Superior temporal gyrus (tissue), 1 donor: ENCODE measurements at regions not wholly inside any gene's neighbourhood (a gene's known extent, or its start where the extent isn't known, plus 50 kb on each side); places are given as distances from the start of the nearest gene placed in this dataset.
"Not testable (repeated sequence)": the region's sequence is repeated elsewhere in the genome, so short reads cannot be mapped to it uniquely, and the experiment has no call there.

ENCODE experiments used
- DNase-seq: peaks from one replicate; pipeline ENCODE4 v3.0.0-alpha.2; 2016; ENCODE audit errors: extremely low spot score

- no peak for DNase-seq
Measured at GRCh38 chr3:15989419-15989818, 185.1 kb upstream of the GALNT15 start.

GRCh38 chr3:15993660-15994059, 180.8 kb upstream of the GALNT15 start:
- DNase-seq = not testable (repeated sequence)

- DNase-seq = not testable (repeated sequence)
Measured at GRCh38 chr3:15996496-15996895, 178.0 kb upstream of the GALNT15 start.

GRCh38 chr3:15997274-15997943, 177.1 kb upstream of the GALNT15 start:
- no peak for DNase-seq

GRCh38 chr3:15998911-15999310, 175.6 kb upstream of the GALNT15 start:
- DNase-seq = no peak

GRCh38 chr3:16004812-16005211, 169.7 kb upstream of the GALNT15 start:
- no peak for DNase-seq

GRCh38 chr3:16011376-16011775, 163.1 kb upstream of the GALNT15 start:
- DNase-seq = no peak

GRCh38 chr3:16012086-16012485, 162.4 kb upstream of the GALNT15 start:
- DNase-seq = no peak

- DNase-seq = no peak
Measured at GRCh38 chr3:16013568-16013967, 160.9 kb upstream of the GALNT15 start.

- DNase-seq = not testable (repeated sequence)
Measured at GRCh38 chr3:16021801-16022200, 152.7 kb upstream of the GALNT15 start.

GRCh38 chr3:16023881-16024280, 150.6 kb upstream of the GALNT15 start:
- DNase-seq = not testable (repeated sequence)

GRCh38 chr3:16024548-16024947, 149.9 kb upstream of the GALNT15 start:
- no peak for DNase-seq

- DNase-seq = no peak
Measured at GRCh38 chr3:16026753-16027152, 147.7 kb upstream of the GALNT15 start.

GRCh38 chr3:16028604-16029003, 145.9 kb upstream of the GALNT15 start:
- DNase-seq = no peak

- DNase-seq = no peak
Measured at GRCh38 chr3:16030342-16030741, 144.1 kb upstream of the GALNT15 start.

GRCh38 chr3:16031434-16031833, 143.0 kb upstream of the GALNT15 start:
- no peak for DNase-seq

- no peak for DNase-seq
Measured at GRCh38 chr3:16033889-16034687, 140.4 kb upstream of the GALNT15 start.

GRCh38 chr3:16040991-16041390, 133.5 kb upstream of the GALNT15 start:
- no peak for DNase-seq

- DNase-seq = peak; percentile 95
Measured at GRCh38 chr3:16048435-16049318, 125.8 kb upstream of the GALNT15 start.

- DNase-seq = no peak
Measured at GRCh38 chr3:16050641-16051467, 123.6 kb upstream of the GALNT15 start.

- DNase-seq = no peak
Measured at GRCh38 chr3:16051691-16052090, 122.8 kb upstream of the GALNT15 start.
